ENCODE measurements at regions not wholly inside any gene's neighbourhood (a gene's known extent, or its start where the extent isn't known, plus 50 kb on each side); places are given as distances from the start of the nearest gene placed in this dataset.

GRCh38 chr5:109246841-109247592 is 162.8 kb downstream of the PJA2 start:
- no peaks in the 10 kb centered on the region for H3K27me3 ChIP-seq (ENCODE audit: insufficient read depth, poor library complexity, severe bottlenecking)
- TF ChIP-seq CTCF (IDR thresholded peaks at IDR 0.05; ENCODE audit: poor library complexity, severe bottlenecking): no peak
- no peak for ATAC-seq (ENCODE audit: low read depth)
- no peak for DNase-seq (ENCODE audit: low spot score)
- no peaks in the 10 kb centered on the region for H3K9me3 ChIP-seq (ENCODE audit: severe bottlenecking)
- no peaks in the 10 kb centered on the region for H3K4me1 ChIP-seq (ENCODE audit: insufficient read depth, poor library complexity, severe bottlenecking)
- H3K27ac ChIP-seq (ENCODE audit: poor library complexity, severe bottlenecking): no peak overlapping the region
- H3K4me3 ChIP-seq (ENCODE audit: severe bottlenecking): no peak overlapping the region
- H3K36me3 ChIP-seq (ENCODE audit: low read depth): no peaks in the 10 kb centered on the region

All from RWPE2 (cell line).